ENCODE measurements at regions not wholly inside any gene's neighbourhood (a gene's known extent, or its start where the extent isn't known, plus 50 kb on each side); places are given as distances from the start of the nearest gene placed in this dataset.

- intact Hi-C loops (cut with DNase I; ENCODE audit: low total_unique reads), result no loop called here
- no peaks in the 10 kb centered on the region for H3K27me3 ChIP-seq
- no peak for TF ChIP-seq POLR2AphosphoS5 (IDR thresholded peaks at IDR 0.05)
- TF ChIP-seq EP300 (IDR thresholded peaks at IDR 0.05), result no peak
- TF ChIP-seq CTCF (IDR thresholded peaks at IDR 0.05), result no peak
- TF ChIP-seq POLR2A (IDR thresholded peaks at IDR 0.05), result no peak
Measured at GRCh38 chr6:4368649-4369048, 233.3 kb upstream of the ECI2 start.

GRCh38 chr6:4367643-4368042 is 232.3 kb upstream of the ECI2 start:
- Histone ChIP-seq H3K27ac (no peak overlapping the region), H3K27me3 (no peaks in the 10 kb centered on the region), H3K4me1 (no peaks in the 10 kb centered on the region), H3K4me3 (no peak overlapping the region), H3K36me3 (no peaks in the 10 kb centered on the region), H3K9me3 (no peaks in the 10 kb centered on the region)
- no peak for DNase-seq
- intact Hi-C loops (cut with DNase I; ENCODE audit: low total_unique reads), result no loop called here
- TF ChIP-seq POLR2AphosphoS5 (IDR thresholded peaks at IDR 0.05), result no peak
- TF ChIP-seq EP300 (IDR thresholded peaks at IDR 0.05), result no peak
- TF ChIP-seq POLR2A (IDR thresholded peaks at IDR 0.05), result no peak
- no peak for TF ChIP-seq CTCF (IDR thresholded peaks at IDR 0.05)
- WGBS, 5 donors, result 52 to 75% (median 63%) methylated on average over 1 of the region's 1 CpG

More at GRCh38 chr6:4368649-4369048, 233.3 kb upstream of the ECI2 start:
- Histone ChIP-seq H3K27ac (no peak overlapping the region), H3K4me3 (no peak overlapping the region), H3K4me1 (no peaks in the 10 kb centered on the region), H3K36me3 (no peaks in the 10 kb centered on the region), H3K9me3 (no peaks in the 10 kb centered on the region)
- no peak for DNase-seq

GRCh38 chr6:4366635-4367395 is 231.4 kb upstream of the ECI2 start:
- no peak overlapping the region for H3K4me3 ChIP-seq
- intact Hi-C loops (cut with DNase I; ENCODE audit: low total_unique reads), result no loop called here
- no peak overlapping the region for H3K27ac ChIP-seq
- no peak for TF ChIP-seq POLR2AphosphoS5 (IDR thresholded peaks at IDR 0.05)
- TF ChIP-seq CTCF (IDR thresholded peaks at IDR 0.05), result no peak
- TF ChIP-seq POLR2A (IDR thresholded peaks at IDR 0.05), result no peak
- TF ChIP-seq EP300 (IDR thresholded peaks at IDR 0.05), result no peak
- 67 to 76% (median 71%) methylated on average over 11 of the region's 11 CpGs for WGBS, 5 donors
- no peak for DNase-seq
- no peaks in the 10 kb centered on the region for H3K27me3 ChIP-seq
- no peaks in the 10 kb centered on the region for H3K4me1 ChIP-seq
- no peaks in the 10 kb centered on the region for H3K36me3 ChIP-seq
- no peaks in the 10 kb centered on the region for H3K9me3 ChIP-seq

- TF ChIP-seq POLR2AphosphoS5 (IDR thresholded peaks at IDR 0.05), result no peak
- no peak for TF ChIP-seq POLR2A (IDR thresholded peaks at IDR 0.05)
- no peak for TF ChIP-seq EP300 (IDR thresholded peaks at IDR 0.05)
- no peak for TF ChIP-seq CTCF (IDR thresholded peaks at IDR 0.05)
- H3K4me3 ChIP-seq, result no peak overlapping the region
- DNase-seq, result no peak
- 74 to 88% (median 86%) methylated on average over 3 of the region's 3 CpGs for whole genome bisulfite sequencing, 5 donors
- no peaks in the 10 kb centered on the region for H3K4me1 ChIP-seq
- intact Hi-C loops (cut with DNase I; ENCODE audit: low total_unique reads), result no loop called here
- no peaks in the 10 kb centered on the region for H3K9me3 ChIP-seq
- H3K27ac ChIP-seq, result no peak overlapping the region
- no peaks in the 10 kb centered on the region for H3K36me3 ChIP-seq
- no peaks in the 10 kb centered on the region for H3K27me3 ChIP-seq
Measured at GRCh38 chr6:4365686-4366085, 230.3 kb upstream of the ECI2 start.

Measured in stomach (tissue), 8 donors.